LNCAP (cell line): ENCODE measurements at regions not wholly inside any gene's neighbourhood (a gene's known extent, or its start where the extent isn't known, plus 50 kb on each side); places are given as distances from the start of the nearest gene placed in this dataset.

Experiments used
- CTCF ChIP-seq: fragments of 450-650 bp; IDR thresholded peaks from 2 replicates; pipeline ENCODE4 v1.5.1; 2017; ENCODE audit warnings: mild to moderate bottlenecking

GRCh38 chr12:94916663-94917062 lies 86.8 kb downstream of the NDUFA12 start:
- no peak for TF ChIP-seq CTCF

GRCh38 chr12:94909663-94910062 lies 93.8 kb downstream of the NDUFA12 start:
- no peak for TF ChIP-seq CTCF

GRCh38 chr12:94900496-94900895 lies 103.0 kb downstream of the NDUFA12 start:
- no peak for TF ChIP-seq CTCF

- 0 out of 2 replicates have a peak, but pooled peaks have one; percentile 12 for TF ChIP-seq CTCF
Measured at GRCh38 chr12:94898388-94898787, 105.1 kb downstream of the NDUFA12 start.

GRCh38 chr12:94892544-94893267 lies 110.8 kb downstream of the NDUFA12 start:
- TF ChIP-seq CTCF, result no peak

GRCh38 chr12:94889445-94890210 lies 113.9 kb downstream of the NDUFA12 start:
- TF ChIP-seq CTCF, result no peak

- TF ChIP-seq CTCF, result no peak
Measured at GRCh38 chr12:94879542-94879941, 124.0 kb downstream of the NDUFA12 start.
